H1 (cell line): ENCODE measurements at regions not wholly inside any gene's neighbourhood (a gene's known extent, or its start where the extent isn't known, plus 50 kb on each side); places are given as distances from the start of the nearest gene placed in this dataset.

ENCODE experiments used
- BACH1 ChIP-seq: IDR thresholded peaks from 2 replicates; pipeline ENCODE4 v1.6.1; 2012; ENCODE audit warnings: low read length, improper control_type of control experiment
- CEBPB ChIP-seq: IDR thresholded peaks from 2 replicates; pipeline ENCODE4 v1.6.1; 2012; ENCODE audit warnings: low read depth, low read length
- EP300 ChIP-seq, 2 experiments: IDR thresholded peaks; 1 replicate in 1 of 2; 2 replicates in 1 of 2; pipeline ENCODE4 v1.6.1; 2011 to 2012; ENCODE audit warnings: low read depth in 2 of 2, low read length in 2 of 2, mild to moderate bottlenecking in 2 of 2, borderline replicate concordance in 1 of 2, inconsistent platforms in 1 of 2, moderate library complexity in 1 of 2
- HDAC6 ChIP-seq: IDR thresholded peaks from one replicate; pipeline ENCODE4 v1.7.1; 2012; ENCODE audit warnings: low read depth, mild to moderate bottlenecking, inconsistent platforms, low read length, moderate library complexity
- JUN ChIP-seq: IDR thresholded peaks from 2 replicates; pipeline ENCODE4 v1.6.1; 2011; ENCODE audit warnings: low read depth, mild to moderate bottlenecking, improper control_type of control experiment, low read length
- POLR2A ChIP-seq, 2 experiments: IDR thresholded peaks; 1 replicate in 1 of 2; 2 replicates in 1 of 2; pipeline ENCODE4 v1.6.1; 2011; ENCODE audit warnings: low read depth in 2 of 2, low read length in 2 of 2, mild to moderate bottlenecking in 2 of 2; ENCODE audit errors: control extremely low read depth in 1 of 2
- POLR2AphosphoS5 ChIP-seq: IDR thresholded peaks from 2 replicates; pipeline ENCODE4 v1.6.1; 2011; ENCODE audit warnings: low read depth, low read length
- SP2 ChIP-seq: IDR thresholded peaks from 2 replicates; pipeline ENCODE4 v1.6.1; 2012; ENCODE audit warnings: mild to moderate bottlenecking, low read length, inconsistent platforms
- SUZ12 ChIP-seq: fragments of 200-600 bp; sonication (generic); IDR thresholded peaks from 2 replicates; pipeline ENCODE4 v1.6.1; 2012; ENCODE audit warnings: mild to moderate bottlenecking, inconsistent platforms, low read length, moderate library complexity, mixed read lengths
- TF ChIP-seq, protein P1 (sequence below): IDR thresholded peaks from 2 replicates; pipeline ENCODE4 v1.6.1; 2011; ENCODE audit warnings: low read depth, mild to moderate bottlenecking, low read length; ENCODE audit not compliant: insufficient read depth
- TF ChIP-seq, protein P2 (sequence below), 3 experiments: IDR thresholded peaks; 1 replicate in 2 of 3; 2 replicates in 1 of 3; pipeline versions ENCODE4 v1.5.1 to v1.6.1; 2011; ENCODE audit warnings: low read length in 3 of 3, mild to moderate bottlenecking in 3 of 3, inconsistent platforms in 2 of 3, low read depth in 1 of 3, moderate library complexity in 1 of 3; ENCODE audit not compliant: insufficient read depth in 1 of 3; ENCODE audit errors: control extremely low read depth in 1 of 3
- TF ChIP-seq, protein P3 (sequence below): IDR thresholded peaks from 2 replicates; pipeline ENCODE4 v1.6.1; 2012; ENCODE audit warnings: inconsistent platforms

DNA sequence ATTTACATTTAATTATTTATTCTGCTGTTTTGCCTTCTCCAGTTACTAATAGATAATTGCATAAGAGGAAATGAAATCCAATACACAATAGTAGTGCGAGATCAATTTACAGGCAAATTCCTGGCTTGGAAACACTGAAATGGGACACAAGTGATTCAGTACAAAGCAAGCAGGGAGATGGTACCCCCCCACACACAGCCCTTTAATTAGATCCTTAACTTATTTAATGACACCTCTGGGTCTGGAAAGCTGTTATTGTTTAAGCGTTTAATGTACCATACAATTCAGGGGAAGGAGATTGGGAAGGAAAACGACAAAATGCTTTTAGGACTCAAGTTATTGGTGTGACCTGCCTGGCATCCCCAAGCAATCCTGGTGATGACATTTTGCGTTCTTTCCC lies 318.2 kb downstream of the NPIPA8 start:
- TF ChIP-seq, protein P1, sequence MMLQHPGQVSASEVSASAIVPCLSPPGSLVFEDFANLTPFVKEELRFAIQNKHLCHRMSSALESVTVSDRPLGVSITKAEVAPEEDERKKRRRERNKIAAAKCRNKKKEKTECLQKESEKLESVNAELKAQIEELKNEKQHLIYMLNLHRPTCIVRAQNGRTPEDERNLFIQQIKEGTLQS, result no peak
- TF ChIP-seq HDAC6 (no peak), BACH1 (no peak), JUN (no peak), POLR2AphosphoS5 (no peak), SP2 (no peak), SUZ12 (no peak), POLR2A (IDR thresholded peaks at IDR 0.05; ENCODE audit: control extremely low read depth in 1 of 2, low read depth in 2 of 2, low read length in 2 of 2) (no peak), EP300 (IDR thresholded peaks at IDR 0.05; ENCODE audit: borderline replicate concordance in 1 of 2, low read depth in 2 of 2, low read length in 2 of 2) (no peak), CEBPB (no peak)
- TF ChIP-seq, protein P2, sequence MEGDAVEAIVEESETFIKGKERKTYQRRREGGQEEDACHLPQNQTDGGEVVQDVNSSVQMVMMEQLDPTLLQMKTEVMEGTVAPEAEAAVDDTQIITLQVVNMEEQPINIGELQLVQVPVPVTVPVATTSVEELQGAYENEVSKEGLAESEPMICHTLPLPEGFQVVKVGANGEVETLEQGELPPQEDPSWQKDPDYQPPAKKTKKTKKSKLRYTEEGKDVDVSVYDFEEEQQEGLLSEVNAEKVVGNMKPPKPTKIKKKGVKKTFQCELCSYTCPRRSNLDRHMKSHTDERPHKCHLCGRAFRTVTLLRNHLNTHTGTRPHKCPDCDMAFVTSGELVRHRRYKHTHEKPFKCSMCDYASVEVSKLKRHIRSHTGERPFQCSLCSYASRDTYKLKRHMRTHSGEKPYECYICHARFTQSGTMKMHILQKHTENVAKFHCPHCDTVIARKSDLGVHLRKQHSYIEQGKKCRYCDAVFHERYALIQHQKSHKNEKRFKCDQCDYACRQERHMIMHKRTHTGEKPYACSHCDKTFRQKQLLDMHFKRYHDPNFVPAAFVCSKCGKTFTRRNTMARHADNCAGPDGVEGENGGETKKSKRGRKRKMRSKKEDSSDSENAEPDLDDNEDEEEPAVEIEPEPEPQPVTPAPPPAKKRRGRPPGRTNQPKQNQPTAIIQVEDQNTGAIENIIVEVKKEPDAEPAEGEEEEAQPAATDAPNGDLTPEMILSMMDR (IDR thresholded peaks at IDR 0.05; ENCODE audit: control extremely low read depth in 1 of 3, insufficient read depth in 1 of 3, low read depth in 1 of 3, low read length in 3 of 3), result no peak
- TF ChIP-seq, protein P3, sequence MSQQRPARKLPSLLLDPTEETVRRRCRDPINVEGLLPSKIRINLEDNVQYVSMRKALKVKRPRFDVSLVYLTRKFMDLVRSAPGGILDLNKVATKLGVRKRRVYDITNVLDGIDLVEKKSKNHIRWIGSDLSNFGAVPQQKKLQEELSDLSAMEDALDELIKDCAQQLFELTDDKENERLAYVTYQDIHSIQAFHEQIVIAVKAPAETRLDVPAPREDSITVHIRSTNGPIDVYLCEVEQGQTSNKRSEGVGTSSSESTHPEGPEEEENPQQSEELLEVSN, result no peak
